BJ (cell line): ENCODE measurements at regions not wholly inside any gene's neighbourhood (a gene's known extent, or its start where the extent isn't known, plus 50 kb on each side); places are given as distances from the start of the nearest gene placed in this dataset.

Experiments
- CTCF ChIA-PET: fragments of 350-600 bp; formaldehyde crosslinking; extraction: SDS; loops from one replicate; lab custom pipeline; 2021; ENCODE audit warnings: antibody characterized with exemption, inconsistent platforms; lab: Yijun Ruan, JAX
- POLR2A ChIA-PET: fragments of 300-600 bp; sonication (Branson Sonifier 250); formaldehyde crosslinking; extraction: SDS; loops from one replicate; lab custom pipeline; 2021; ENCODE audit warnings: antibody characterized with exemption; lab: Charles Lee
- DNase-seq: peaks from one replicate; pipeline ENCODE4 v3.0.0-alpha.2; 2011; ENCODE audit warnings: low read depth
- H3K27me3 ChIP-seq: 2 replicates; pipeline ENCODE4 v1.6.0; 2011; ENCODE audit warnings: low read length; ENCODE audit not compliant: control insufficient read depth, insufficient read depth
- H3K36me3 ChIP-seq: 2 replicates; pipeline ENCODE4 v1.5.1; 2011; ENCODE audit warnings: low read length; ENCODE audit not compliant: control insufficient read depth, insufficient read depth
- H3K4me3 ChIP-seq: 2 replicates; pipeline ENCODE4 v1.5.1; 2011; ENCODE audit warnings: low read depth, mild to moderate bottlenecking, control low read depth, low read length
- CTCF ChIP-seq: IDR thresholded peaks from 2 replicates; pipeline ENCODE4 v1.5.1; 2011; ENCODE audit warnings: low read depth, mild to moderate bottlenecking, control low read depth, inconsistent platforms, low read length, moderate library complexity; ENCODE audit not compliant: insufficient read depth

- POLR2A ChIA-PET, result no interaction called here
Measured at GRCh38 chr13:63605403-63605802, 2189.8 kb upstream of the PCDH20 start.

GRCh38 chr13:63595811-63596210 is 2180.2 kb upstream of the PCDH20 start:
- ChIA-PET POLR2A (no interaction called here), CTCF (no interaction called here)
- no peak for DNase-seq
- H3K27me3 ChIP-seq, result no peaks in the 10 kb centered on the region
- no peak for TF ChIP-seq CTCF
- no peaks in the 10 kb centered on the region for H3K36me3 ChIP-seq
- H3K4me3 ChIP-seq, result no peak overlapping the region

More at GRCh38 chr13:63605403-63605802, 2189.8 kb upstream of the PCDH20 start:
- TF ChIP-seq CTCF, result no peak
- no peak for DNase-seq
- H3K4me3 ChIP-seq, result no peak overlapping the region
- no peaks in the 10 kb centered on the region for H3K36me3 ChIP-seq
- H3K27me3 ChIP-seq, result no peaks in the 10 kb centered on the region
- CTCF ChIA-PET, result no interaction called here

- Histone ChIP-seq H3K4me3 (no peak overlapping the region), H3K27me3 (no peaks in the 10 kb centered on the region), H3K36me3 (no peaks in the 10 kb centered on the region)
- ChIA-PET POLR2A (no interaction called here), CTCF (no interaction called here)
- no peak for TF ChIP-seq CTCF
- no peak for DNase-seq
Measured at GRCh38 chr13:63586467-63586866, 2170.8 kb upstream of the PCDH20 start.

GRCh38 chr13:63578796-63579195 is 2163.1 kb upstream of the PCDH20 start:
- DNase-seq, result no peak
- TF ChIP-seq CTCF, result no peak
- H3K27me3 ChIP-seq, result no peaks in the 10 kb centered on the region
- no peaks in the 10 kb centered on the region for H3K36me3 ChIP-seq
- ChIA-PET POLR2A (no interaction called here), CTCF (no interaction called here)
- H3K4me3 ChIP-seq, result no peak overlapping the region

- TF ChIP-seq CTCF, result no peak
- ChIA-PET POLR2A (no interaction called here), CTCF (no interaction called here)
- no peaks in the 10 kb centered on the region for H3K36me3 ChIP-seq
- H3K27me3 ChIP-seq, result no peaks in the 10 kb centered on the region
- DNase-seq, result no peak
- no peak overlapping the region for H3K4me3 ChIP-seq
Measured at GRCh38 chr13:63567031-63567430, 2151.4 kb upstream of the PCDH20 start.
